WTC11 (cell line): ENCODE measurements at regions not wholly inside any gene's neighbourhood (a gene's known extent, or its start where the extent isn't known, plus 50 kb on each side); places are given as distances from the start of the nearest gene placed in this dataset.

Experiments
- ATAC-seq: fragments of 200-7000 bp; cut with Tn5 transposase; 2 replicates; pipeline ENCODE4 v1.10.0; 2021; ENCODE audit warnings: mild to moderate bottlenecking, moderate library complexity
- CTCF ChIA-PET: fragments of 300-600 bp; sonication (Branson Sonifier 250); formaldehyde crosslinking; loops from one replicate; lab custom pipeline; 2021; ENCODE audit warnings: antibody characterized with exemption; lab: Charles Lee
- POLR2A ChIA-PET: fragments of 350-600 bp; sonication (Branson Sonifier 250); formaldehyde crosslinking; loops from one replicate; lab custom pipeline; 2021; ENCODE audit warnings: antibody characterized with exemption; lab: Charles Lee
- DNase-seq: peaks from one replicate; pipeline ENCODE4 v3.0.0; 2021; ENCODE audit warnings: low spot score
- H3K27ac Mint-ChIP-seq: 2 replicates; pipeline ENCODE4 v1.8.0; 2021; ENCODE audit warnings: mixed read lengths
- H3K27me3 Mint-ChIP-seq: 2 replicates; pipeline ENCODE4 v1.8.0; 2021; ENCODE audit warnings: low read depth, mild to moderate bottlenecking, moderate library complexity, mixed read lengths
- H3K36me3 Mint-ChIP-seq: 2 replicates; pipeline ENCODE4 v1.8.0; 2021; ENCODE audit warnings: mixed read lengths
- H3K4me1 Mint-ChIP-seq: 2 replicates; pipeline ENCODE4 v1.8.0; 2022; ENCODE audit warnings: mixed read lengths
- H3K4me3 Mint-ChIP-seq: 2 replicates; pipeline ENCODE4 v1.8.0; 2021; ENCODE audit warnings: mild to moderate bottlenecking, moderate library complexity, mixed read lengths
- H3K9me3 Mint-ChIP-seq: 2 replicates; pipeline ENCODE4 v1.8.0; 2021; ENCODE audit warnings: mixed read lengths
- ATF1 ChIP-seq: sonication (generic); formaldehyde crosslinking; IDR thresholded peaks from 2 replicates; pipeline ENCODE4 v1.8.1; 2023; ENCODE audit warnings: mild to moderate bottlenecking, moderate library complexity, missing genetic modification reagents
- CBFB ChIP-seq: sonication (generic); formaldehyde crosslinking; IDR thresholded peaks from 2 replicates; pipeline ENCODE4 v1.8.1; 2022; ENCODE audit warnings: mild to moderate bottlenecking, low read depth, missing genetic modification reagents
- CREB1 ChIP-seq: sonication (generic); formaldehyde crosslinking; IDR thresholded peaks from 2 replicates; pipeline ENCODE4 v1.8.0; 2023; ENCODE audit warnings: mild to moderate bottlenecking, missing genetic modification reagents
- ETV6 ChIP-seq: sonication (generic); formaldehyde crosslinking; IDR thresholded peaks from 2 replicates; pipeline ENCODE4 v1.8.1; 2022; ENCODE audit warnings: mild to moderate bottlenecking, missing genetic modification reagents
- FOXK1 ChIP-seq: sonication (generic); formaldehyde crosslinking; IDR thresholded peaks from 2 replicates; pipeline ENCODE4 v1.8.0; 2022; ENCODE audit warnings: mild to moderate bottlenecking, moderate library complexity, missing genetic modification reagents
- GTF2I ChIP-seq: fragments of 250-450 bp; sonication (Bioruptor Pico); conservative IDR thresholded peaks from 2 replicates; pipeline ENCODE4 v1.4.0; 2021; ENCODE audit warnings: mild to moderate bottlenecking
- NFYB ChIP-seq: sonication (generic); formaldehyde crosslinking; conservative IDR thresholded peaks from 2 replicates; pipeline ENCODE4 v1.8.0; 2022; ENCODE audit warnings: low read depth, missing genetic modification reagents
- ZNF317 ChIP-seq: sonication (generic); formaldehyde crosslinking; IDR thresholded peaks from 2 replicates; pipeline ENCODE4 v1.8.1; 2023; ENCODE audit warnings: low read depth, mild to moderate bottlenecking, moderate library complexity, missing genetic modification reagents, borderline replicate concordance
- ZNF416 ChIP-seq: fragments of 250-450 bp; sonication (Bioruptor Pico); IDR thresholded peaks from 2 replicates; pipeline ENCODE4 v1.9.0; 2021; ENCODE audit warnings: mild to moderate bottlenecking, inconsistent platforms
- TF ChIP-seq, protein P1 (sequence below): fragments of 250-450 bp; sonication (Bioruptor Pico); IDR thresholded peaks from 2 replicates; pipeline ENCODE4 v1.9.0; 2021; ENCODE audit warnings: moderate library complexity, mild to moderate bottlenecking, inconsistent platforms, borderline replicate concordance
- TF ChIP-seq, protein P2 (sequence below): sonication (generic); formaldehyde crosslinking; IDR thresholded peaks from 2 replicates; pipeline ENCODE4 v1.8.1; 2023; ENCODE audit warnings: mild to moderate bottlenecking, missing genetic modification reagents, borderline replicate concordance
- TF ChIP-seq, protein P3 (sequence below): sonication (generic); formaldehyde crosslinking; IDR thresholded peaks from 2 replicates; pipeline ENCODE4 v1.8.0; 2022; ENCODE audit warnings: mild to moderate bottlenecking, missing genetic modification reagents

DNA sequence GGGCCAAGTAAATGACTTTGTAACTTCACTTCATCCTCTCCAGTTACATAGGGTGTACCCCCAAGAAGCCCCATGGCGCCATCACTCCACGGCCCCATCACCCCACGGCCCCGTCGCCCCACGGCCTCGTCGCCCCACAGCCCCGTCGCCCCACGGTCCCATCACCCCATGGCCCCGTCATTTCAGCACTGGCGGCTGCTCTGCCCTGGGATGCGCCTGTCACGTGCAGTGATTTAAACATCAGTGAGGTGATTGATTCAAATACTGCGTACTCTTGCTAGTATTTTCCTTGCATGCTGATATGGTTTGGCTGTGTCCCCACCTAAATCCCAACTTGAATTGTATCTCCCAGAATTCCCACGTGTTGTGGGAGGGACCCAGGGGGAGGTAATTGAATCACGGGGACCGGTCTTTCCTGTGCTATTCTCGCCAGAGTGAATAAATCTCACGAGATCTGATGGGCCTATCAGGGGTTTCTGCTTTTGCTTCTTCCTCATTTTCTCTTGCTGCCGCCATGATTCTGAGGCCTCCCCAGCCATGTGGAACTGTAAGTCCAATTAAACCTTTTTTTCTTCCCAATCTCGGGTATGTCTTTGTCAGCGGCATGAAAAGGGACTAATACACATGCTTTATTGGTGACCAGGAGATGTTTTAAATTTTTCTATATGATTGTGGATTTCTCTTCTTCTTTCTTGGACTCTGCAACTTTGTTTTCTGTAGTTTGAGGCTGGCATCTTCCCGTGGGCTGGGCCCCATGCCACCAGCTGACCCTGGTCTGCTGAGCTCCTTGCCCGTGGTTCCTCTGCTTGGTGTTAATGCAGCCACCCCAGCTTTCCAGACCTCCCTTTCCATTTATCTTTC is 50.1 kb upstream of the PCBP3 start:
- H3K27me3 Mint-ChIP-seq, result peaks cover 21% of the 10 kb centered on the region
- ChIA-PET POLR2A (no interaction called here), CTCF (interaction anchor here (1.2 to 1.9 kb wide), 2 partner anchors 31 to 37 kb away, joined by 5 to 6 read pairs; no protein-coding TSS in a partner anchor)
- peaks cover 11% of the 10 kb centered on the region for H3K9me3 Mint-ChIP-seq
- H3K4me3 Mint-ChIP-seq, result no peak overlapping the region
- H3K27ac Mint-ChIP-seq, result no peak overlapping the region
- DNase-seq, result peak; percentile 7
- no peak for ATAC-seq
- H3K36me3 Mint-ChIP-seq, result peaks cover 10% of the 10 kb centered on the region
- H3K4me1 Mint-ChIP-seq, result no peaks in the 10 kb centered on the region
- TF ChIP-seq ZNF416 (no peak), ZNF317 (CRISPR knock-in tag) (no peak), FOXK1 (CRISPR knock-in tag) (no peak), ETV6 (CRISPR knock-in tag) (no peak), GTF2I (no peak), CBFB (CRISPR knock-in tag) (no peak), ATF1 (CRISPR knock-in tag) (no peak), CREB1 (CRISPR knock-in tag) (no peak), NFYB (no peak)
- TF ChIP-seq, protein P1, sequence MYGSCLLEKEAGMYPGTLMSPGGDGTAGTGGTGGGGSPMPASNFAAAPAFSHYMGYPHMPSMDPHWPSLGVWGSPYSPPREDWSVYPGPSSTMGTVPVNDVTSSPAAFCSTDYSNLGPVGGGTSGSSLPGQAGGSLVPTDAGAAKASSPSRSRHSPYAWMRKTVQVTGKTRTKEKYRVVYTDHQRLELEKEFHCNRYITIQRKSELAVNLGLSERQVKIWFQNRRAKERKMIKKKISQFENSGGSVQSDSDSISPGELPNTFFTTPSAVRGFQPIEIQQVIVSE (CRISPR knock-in tag), result no peak
- TF ChIP-seq, protein P2, sequence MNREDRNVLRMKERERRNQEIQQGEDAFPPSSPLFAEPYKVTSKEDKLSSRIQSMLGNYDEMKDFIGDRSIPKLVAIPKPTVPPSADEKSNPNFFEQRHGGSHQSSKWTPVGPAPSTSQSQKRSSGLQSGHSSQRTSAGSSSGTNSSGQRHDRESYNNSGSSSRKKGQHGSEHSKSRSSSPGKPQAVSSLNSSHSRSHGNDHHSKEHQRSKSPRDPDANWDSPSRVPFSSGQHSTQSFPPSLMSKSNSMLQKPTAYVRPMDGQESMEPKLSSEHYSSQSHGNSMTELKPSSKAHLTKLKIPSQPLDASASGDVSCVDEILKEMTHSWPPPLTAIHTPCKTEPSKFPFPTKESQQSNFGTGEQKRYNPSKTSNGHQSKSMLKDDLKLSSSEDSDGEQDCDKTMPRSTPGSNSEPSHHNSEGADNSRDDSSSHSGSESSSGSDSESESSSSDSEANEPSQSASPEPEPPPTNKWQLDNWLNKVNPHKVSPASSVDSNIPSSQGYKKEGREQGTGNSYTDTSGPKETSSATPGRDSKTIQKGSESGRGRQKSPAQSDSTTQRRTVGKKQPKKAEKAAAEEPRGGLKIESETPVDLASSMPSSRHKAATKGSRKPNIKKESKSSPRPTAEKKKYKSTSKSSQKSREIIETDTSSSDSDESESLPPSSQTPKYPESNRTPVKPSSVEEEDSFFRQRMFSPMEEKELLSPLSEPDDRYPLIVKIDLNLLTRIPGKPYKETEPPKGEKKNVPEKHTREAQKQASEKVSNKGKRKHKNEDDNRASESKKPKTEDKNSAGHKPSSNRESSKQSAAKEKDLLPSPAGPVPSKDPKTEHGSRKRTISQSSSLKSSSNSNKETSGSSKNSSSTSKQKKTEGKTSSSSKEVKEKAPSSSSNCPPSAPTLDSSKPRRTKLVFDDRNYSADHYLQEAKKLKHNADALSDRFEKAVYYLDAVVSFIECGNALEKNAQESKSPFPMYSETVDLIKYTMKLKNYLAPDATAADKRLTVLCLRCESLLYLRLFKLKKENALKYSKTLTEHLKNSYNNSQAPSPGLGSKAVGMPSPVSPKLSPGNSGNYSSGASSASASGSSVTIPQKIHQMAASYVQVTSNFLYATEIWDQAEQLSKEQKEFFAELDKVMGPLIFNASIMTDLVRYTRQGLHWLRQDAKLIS (CRISPR knock-in tag), result no peak
- TF ChIP-seq, protein P3, sequence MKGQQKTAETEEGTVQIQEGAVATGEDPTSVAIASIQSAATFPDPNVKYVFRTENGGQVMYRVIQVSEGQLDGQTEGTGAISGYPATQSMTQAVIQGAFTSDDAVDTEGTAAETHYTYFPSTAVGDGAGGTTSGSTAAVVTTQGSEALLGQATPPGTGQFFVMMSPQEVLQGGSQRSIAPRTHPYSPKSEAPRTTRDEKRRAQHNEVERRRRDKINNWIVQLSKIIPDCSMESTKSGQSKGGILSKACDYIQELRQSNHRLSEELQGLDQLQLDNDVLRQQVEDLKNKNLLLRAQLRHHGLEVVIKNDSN (CRISPR knock-in tag), result no peak
